LNCAP (cell line): ENCODE measurements at regions not wholly inside any gene's neighbourhood (a gene's known extent, or its start where the extent isn't known, plus 50 kb on each side); places are given as distances from the start of the nearest gene placed in this dataset.

ENCODE experiments used
- CTCF ChIP-seq: fragments of 450-650 bp; IDR thresholded peaks from 2 replicates; pipeline ENCODE4 v1.5.1; 2017; ENCODE audit warnings: mild to moderate bottlenecking

GRCh38 chr20:57918551-57918950 is 208.7 kb upstream of the PMEPA1 start:
- no peak for TF ChIP-seq CTCF

GRCh38 chr20:57914205-57914604 is 204.4 kb upstream of the PMEPA1 start:
- TF ChIP-seq CTCF: no peak

- no peak for TF ChIP-seq CTCF
Measured at GRCh38 chr20:57913156-57913930, 203.5 kb upstream of the PMEPA1 start.

GRCh38 chr20:57912227-57912582 is 202.4 kb upstream of the PMEPA1 start:
- no peak for TF ChIP-seq CTCF

GRCh38 chr20:57911512-57912226 is 201.9 kb upstream of the PMEPA1 start:
- TF ChIP-seq CTCF: no peak

GRCh38 chr20:57910716-57911115 is 200.9 kb upstream of the PMEPA1 start:
- no peak for TF ChIP-seq CTCF

- no peak for TF ChIP-seq CTCF
Measured at GRCh38 chr20:57909763-57910331, 200.0 kb upstream of the PMEPA1 start.
